ENCODE measurements at regions not wholly inside any gene's neighbourhood (a gene's known extent, or its start where the extent isn't known, plus 50 kb on each side); places are given as distances from the start of the nearest gene placed in this dataset.

GRCh38 chr1:239913141-239913585, 178.5 kb upstream of the FMN2 start:
- H3K79me2 ChIP-seq: no peaks in the 10 kb centered on the region
- no peaks in the 10 kb centered on the region for H3K4me1 ChIP-seq (ENCODE audit: insufficient read depth)
- WGBS (ENCODE audit: low lambda C conversion rate, missing lambda C conversion rate): 67% methylated on average over 4 of the region's 4 CpGs
- H3K27me3 ChIP-seq: no peaks in the 10 kb centered on the region
- no peak overlapping the region for H3K4me3 ChIP-seq
- H3K9me3 ChIP-seq (ENCODE audit: low read depth): no peaks in the 10 kb centered on the region
- H3K4me2 ChIP-seq: no peak overlapping the region
- no peaks in the 10 kb centered on the region for H4K20me1 ChIP-seq (ENCODE audit: insufficient read depth, poor library complexity, severe bottlenecking)
- H3K36me3 ChIP-seq (replicated peaks; ENCODE audit: insufficient read depth, low read depth): no peaks in the 10 kb centered on the region
- no peak overlapping the region for H2AFZ ChIP-seq
- no peaks in the 10 kb centered on the region for H3K9me2 ChIP-seq (replicated peaks; ENCODE audit: insufficient read depth)
- DNase-seq (ENCODE audit: low spot score): no peak
- no peak overlapping the region for H3K27ac ChIP-seq
- TF ChIP-seq EZH2phosphoT487 (IDR thresholded peaks at IDR 0.05; ENCODE audit: low read depth, severe bottlenecking, unreplicated experiment): no peak
- no peak for TF ChIP-seq CTCF (IDR thresholded peaks at IDR 0.05; ENCODE audit: poor library complexity)
- no peak for TF ChIP-seq EZH2 (IDR thresholded peaks at IDR 0.05; ENCODE audit: borderline replicate concordance)

GRCh38 chr1:239914751-239915231, 176.9 kb upstream of the FMN2 start:
- no peaks in the 10 kb centered on the region for H3K27me3 ChIP-seq
- H3K4me1 ChIP-seq (ENCODE audit: insufficient read depth): no peaks in the 10 kb centered on the region
- 52% methylated on average over 5 of the region's 5 CpGs for WGBS (ENCODE audit: low lambda C conversion rate, missing lambda C conversion rate)
- no peaks in the 10 kb centered on the region for H3K36me3 ChIP-seq (replicated peaks; ENCODE audit: insufficient read depth, low read depth)
- TF ChIP-seq CTCF (IDR thresholded peaks at IDR 0.05; ENCODE audit: poor library complexity) (no peak), EZH2 (IDR thresholded peaks at IDR 0.05; ENCODE audit: borderline replicate concordance) (no peak), EZH2phosphoT487 (IDR thresholded peaks at IDR 0.05; ENCODE audit: low read depth, severe bottlenecking, unreplicated experiment) (no peak)
- H3K9me2 ChIP-seq (replicated peaks; ENCODE audit: insufficient read depth): no peaks in the 10 kb centered on the region
- no peak overlapping the region for H2AFZ ChIP-seq
- no peak overlapping the region for H3K4me3 ChIP-seq
- H3K79me2 ChIP-seq: no peaks in the 10 kb centered on the region
- H3K9me3 ChIP-seq (ENCODE audit: low read depth): no peaks in the 10 kb centered on the region
- DNase-seq (ENCODE audit: low spot score): no peak
- H3K4me2 ChIP-seq: no peak overlapping the region
- H4K20me1 ChIP-seq (ENCODE audit: insufficient read depth, poor library complexity, severe bottlenecking): no peaks in the 10 kb centered on the region
- no peak overlapping the region for H3K27ac ChIP-seq

- Histone ChIP-seq H3K9me2 (replicated peaks; ENCODE audit: insufficient read depth) (no peaks in the 10 kb centered on the region), H3K9me3 (ENCODE audit: low read depth) (no peaks in the 10 kb centered on the region), H3K27ac (no peak overlapping the region), H3K4me3 (no peak overlapping the region), H3K79me2 (no peaks in the 10 kb centered on the region), H3K27me3 (no peaks in the 10 kb centered on the region), H3K4me2 (no peak overlapping the region), H4K20me1 (ENCODE audit: insufficient read depth, poor library complexity, severe bottlenecking) (no peaks in the 10 kb centered on the region), H3K4me1 (ENCODE audit: insufficient read depth) (no peaks in the 10 kb centered on the region), H2AFZ (no peak overlapping the region), H3K36me3 (replicated peaks; ENCODE audit: insufficient read depth, low read depth) (no peaks in the 10 kb centered on the region)
- DNase-seq (ENCODE audit: low spot score): no peak
- TF ChIP-seq EZH2 (IDR thresholded peaks at IDR 0.05; ENCODE audit: borderline replicate concordance) (no peak), CTCF (IDR thresholded peaks at IDR 0.05; ENCODE audit: poor library complexity) (no peak), EZH2phosphoT487 (IDR thresholded peaks at IDR 0.05; ENCODE audit: low read depth, severe bottlenecking, unreplicated experiment) (no peak)
- 74% methylated on average over 4 of the region's 4 CpGs for WGBS (ENCODE audit: low lambda C conversion rate, missing lambda C conversion rate)
Measured at GRCh38 chr1:239918634-239919033, 173.0 kb upstream of the FMN2 start.

GRCh38 chr1:239920214-239920613, 171.5 kb upstream of the FMN2 start:
- Histone ChIP-seq H3K9me3 (ENCODE audit: low read depth) (no peaks in the 10 kb centered on the region), H3K27ac (no peak overlapping the region), H3K4me3 (no peak overlapping the region), H3K27me3 (no peaks in the 10 kb centered on the region), H3K4me2 (no peak overlapping the region), H4K20me1 (ENCODE audit: insufficient read depth, poor library complexity, severe bottlenecking) (no peaks in the 10 kb centered on the region), H3K79me2 (no peaks in the 10 kb centered on the region), H2AFZ (no peak overlapping the region), H3K36me3 (replicated peaks; ENCODE audit: insufficient read depth, low read depth) (no peaks in the 10 kb centered on the region), H3K4me1 (ENCODE audit: insufficient read depth) (no peaks in the 10 kb centered on the region), H3K9me2 (replicated peaks; ENCODE audit: insufficient read depth) (no peaks in the 10 kb centered on the region)
- DNase-seq (ENCODE audit: low spot score): no peak
- TF ChIP-seq EZH2 (IDR thresholded peaks at IDR 0.05; ENCODE audit: borderline replicate concordance) (no peak), CTCF (IDR thresholded peaks at IDR 0.05; ENCODE audit: poor library complexity) (no peak), EZH2phosphoT487 (IDR thresholded peaks at IDR 0.05; ENCODE audit: low read depth, severe bottlenecking, unreplicated experiment) (no peak)
- WGBS (ENCODE audit: low lambda C conversion rate, missing lambda C conversion rate): 86% methylated on average over 2 of the region's 2 CpGs

Data from hepatocyte (in vitro differentiated cells).